Cardiac muscle cell (in vitro differentiated cells and primary cell): ENCODE measurements at regions not wholly inside any gene's neighbourhood (a gene's known extent, or its start where the extent isn't known, plus 50 kb on each side); places are given as distances from the start of the nearest gene placed in this dataset.

ENCODE experiments used
- DNase-seq, 2 donors: peaks; one replicate each; pipeline versions ENCODE4 v3.0.0 to v3.0.0-alpha.2; 2010 to 2017; ENCODE audit warnings: low read depth in 1 of 2, low spot score in 1 of 2
- H3K27ac ChIP-seq: fragments of 200-600 bp; sonication (generic); 2 replicates; pipeline ENCODE4 v1.5.1; 2016
- H3K27me3 ChIP-seq: fragments of 200-600 bp; sonication (generic); 2 replicates; pipeline ENCODE4 v1.6.0; 2016; ENCODE audit warnings: control low read depth
- H3K36me3 ChIP-seq: fragments of 200-600 bp; sonication (generic); 2 replicates; pipeline ENCODE4 v1.5.1; 2016; ENCODE audit warnings: control low read depth
- H3K4me1 ChIP-seq: fragments of 200-600 bp; sonication (generic); 2 replicates; pipeline ENCODE4 v1.8.1; 2017; ENCODE audit warnings: low read depth, mild to moderate bottlenecking, mixed run types
- H3K4me3 ChIP-seq: fragments of 200-600 bp; sonication (generic); 2 replicates; pipeline ENCODE4 v1.5.1; 2016; ENCODE audit warnings: mild to moderate bottlenecking
- H3K9me3 ChIP-seq: fragments of 200-600 bp; sonication (generic); 2 replicates; pipeline ENCODE4 v1.5.1; 2017; ENCODE audit warnings: low read depth, mild to moderate bottlenecking, control low read depth
- TF ChIP-seq, protein P1 (sequence below): IDR thresholded peaks from 2 replicates; pipeline ENCODE4 v1.5.1; 2012; ENCODE audit warnings: low read depth, mild to moderate bottlenecking, low read length

DNA sequence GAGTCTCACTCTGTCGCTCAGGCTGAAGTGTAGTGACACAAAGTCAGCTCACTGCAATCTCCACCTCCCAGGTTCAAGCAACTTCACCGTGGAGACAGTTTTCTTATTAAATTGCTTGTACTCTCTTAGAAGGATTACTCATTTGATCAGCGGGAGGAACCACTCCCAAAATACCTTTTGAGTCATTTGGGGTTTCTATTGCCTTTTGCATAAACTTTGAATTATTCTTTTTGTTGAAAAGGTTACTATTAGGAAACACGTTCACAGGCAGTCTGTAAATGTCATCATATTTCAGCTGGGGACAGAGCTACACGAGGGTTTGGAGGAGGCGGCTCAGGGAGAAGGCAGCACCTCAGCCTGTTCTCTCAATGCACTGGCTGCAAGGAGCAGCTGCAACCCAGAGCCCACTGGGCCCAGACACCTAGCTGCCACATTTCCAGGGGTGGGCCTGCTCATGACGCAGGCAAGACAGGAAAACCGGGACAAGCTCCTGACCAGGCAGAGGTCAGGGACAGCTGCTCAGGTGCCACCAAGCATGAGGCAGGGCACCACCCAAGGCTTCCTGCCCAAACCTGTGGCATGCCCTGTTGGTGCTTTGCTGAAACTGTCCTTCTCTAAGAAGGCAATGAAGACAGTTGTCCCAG lies 205.9 kb downstream of the BMP7 start:
- Histone ChIP-seq H3K36me3 (no peaks in the 10 kb centered on the region), H3K27ac (no peak overlapping the region), H3K9me3 (no peaks in the 10 kb centered on the region), H3K4me1 (no peaks in the 10 kb centered on the region), H3K27me3 (peaks cover 23% of the 10 kb centered on the region), H3K4me3 (no peak overlapping the region)
- TF ChIP-seq, protein P1, sequence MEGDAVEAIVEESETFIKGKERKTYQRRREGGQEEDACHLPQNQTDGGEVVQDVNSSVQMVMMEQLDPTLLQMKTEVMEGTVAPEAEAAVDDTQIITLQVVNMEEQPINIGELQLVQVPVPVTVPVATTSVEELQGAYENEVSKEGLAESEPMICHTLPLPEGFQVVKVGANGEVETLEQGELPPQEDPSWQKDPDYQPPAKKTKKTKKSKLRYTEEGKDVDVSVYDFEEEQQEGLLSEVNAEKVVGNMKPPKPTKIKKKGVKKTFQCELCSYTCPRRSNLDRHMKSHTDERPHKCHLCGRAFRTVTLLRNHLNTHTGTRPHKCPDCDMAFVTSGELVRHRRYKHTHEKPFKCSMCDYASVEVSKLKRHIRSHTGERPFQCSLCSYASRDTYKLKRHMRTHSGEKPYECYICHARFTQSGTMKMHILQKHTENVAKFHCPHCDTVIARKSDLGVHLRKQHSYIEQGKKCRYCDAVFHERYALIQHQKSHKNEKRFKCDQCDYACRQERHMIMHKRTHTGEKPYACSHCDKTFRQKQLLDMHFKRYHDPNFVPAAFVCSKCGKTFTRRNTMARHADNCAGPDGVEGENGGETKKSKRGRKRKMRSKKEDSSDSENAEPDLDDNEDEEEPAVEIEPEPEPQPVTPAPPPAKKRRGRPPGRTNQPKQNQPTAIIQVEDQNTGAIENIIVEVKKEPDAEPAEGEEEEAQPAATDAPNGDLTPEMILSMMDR = no peak
- no peak for DNase-seq

DNA sequence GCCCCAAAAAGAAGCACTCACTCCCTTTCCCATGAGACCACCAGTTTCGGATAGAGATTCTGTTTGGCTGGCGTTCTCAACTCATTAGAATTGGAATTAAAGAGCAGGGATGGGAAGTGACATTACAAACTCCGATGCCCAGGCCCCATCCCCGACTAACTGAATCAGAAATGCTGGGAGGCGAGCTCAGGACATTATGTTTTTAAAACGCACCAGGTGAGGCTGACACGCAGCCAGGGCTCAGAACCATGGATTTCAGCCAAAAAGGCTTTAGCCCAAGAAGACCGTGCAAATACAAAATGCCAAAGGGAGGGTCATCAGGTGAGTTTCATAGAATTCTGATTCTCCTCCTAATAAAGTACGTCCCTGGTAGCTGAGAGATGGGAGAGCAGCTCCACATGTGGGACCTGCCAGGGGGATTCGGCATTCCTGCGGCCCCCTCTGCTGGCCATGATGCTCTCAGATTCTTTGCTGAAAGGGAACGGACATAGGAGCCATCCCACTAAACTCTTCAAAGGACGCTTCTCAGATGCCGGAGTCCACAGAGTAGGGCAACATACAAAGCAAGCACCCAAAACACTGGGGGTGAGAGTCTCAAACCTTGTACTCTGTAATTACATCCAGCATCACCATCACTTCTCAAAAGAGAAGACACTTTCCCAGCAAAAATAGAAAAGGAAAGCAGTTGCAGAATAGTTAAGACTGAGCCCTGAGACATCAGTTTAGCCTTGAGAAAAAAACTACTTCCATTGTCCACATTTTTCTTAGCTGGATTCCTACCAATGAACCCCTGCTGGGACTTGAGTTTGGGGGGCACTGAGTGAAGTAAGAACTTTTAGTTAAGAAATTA lies 205.2 kb downstream of the BMP7 start:
- Histone ChIP-seq H3K36me3 (no peaks in the 10 kb centered on the region), H3K4me3 (no peak overlapping the region), H3K27me3 (peaks cover 23% of the 10 kb centered on the region), H3K27ac (no peak overlapping the region), H3K4me1 (no peaks in the 10 kb centered on the region), H3K9me3 (no peaks in the 10 kb centered on the region)
- DNase-seq = peak; percentile 16 to 53
- TF ChIP-seq, protein P1 = peak; percentile 37

DNA sequence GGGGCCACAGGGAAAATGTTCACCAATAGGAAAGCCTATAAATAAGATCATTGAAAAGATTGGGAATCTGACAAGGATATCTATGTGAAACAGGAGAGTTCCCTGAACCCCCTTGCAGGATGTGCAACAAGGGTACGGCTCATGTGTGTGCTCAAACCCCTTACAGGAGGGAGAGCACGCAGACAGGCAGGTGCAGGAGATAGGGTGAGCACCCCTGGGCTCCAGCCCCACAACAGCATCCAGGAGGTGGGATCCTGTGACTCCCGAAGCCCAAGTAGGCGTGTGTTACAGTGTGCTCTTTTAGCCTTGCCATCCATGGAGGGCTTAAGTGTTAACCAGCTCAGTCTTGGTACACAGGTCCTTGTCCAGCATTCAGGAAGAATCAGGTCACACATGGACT lies 204.2 kb downstream of the BMP7 start:
- H3K36me3 ChIP-seq = no peaks in the 10 kb centered on the region
- H3K27me3 ChIP-seq = peaks cover 23% of the 10 kb centered on the region
- H3K4me3 ChIP-seq = no peak overlapping the region
- H3K9me3 ChIP-seq = no peaks in the 10 kb centered on the region
- H3K4me1 ChIP-seq = no peaks in the 10 kb centered on the region
- TF ChIP-seq, protein P1 = no peak
- DNase-seq = no peak
- H3K27ac ChIP-seq = no peak overlapping the region

DNA sequence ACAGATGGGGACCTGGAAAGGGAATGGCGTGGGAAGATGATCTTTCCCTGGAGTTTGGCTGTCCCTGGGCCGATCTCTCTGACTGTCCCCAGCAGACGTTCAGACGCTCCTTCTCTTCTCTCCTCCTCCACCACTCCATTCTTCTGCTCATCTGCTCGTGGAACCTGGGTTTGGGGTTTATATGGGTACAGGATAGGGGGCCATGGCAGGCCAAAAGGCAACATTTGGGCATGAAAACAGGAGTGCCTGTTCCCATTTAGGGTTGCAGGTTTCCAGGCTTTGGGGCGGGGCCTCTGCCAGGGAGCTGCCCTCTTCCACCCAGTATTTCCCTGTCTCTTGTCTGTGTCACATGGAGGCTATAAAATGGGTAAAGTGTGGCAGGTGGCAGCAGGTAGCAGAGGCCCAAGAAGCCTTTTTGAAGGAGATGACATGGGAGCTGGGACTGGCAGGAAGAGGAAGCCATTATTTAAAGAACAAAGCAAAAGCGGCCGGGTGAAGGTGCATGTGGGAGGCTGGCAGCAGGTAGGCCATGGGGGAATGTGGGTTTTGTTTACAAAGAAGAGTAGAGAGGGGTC lies 203.7 kb downstream of the BMP7 start:
- Histone ChIP-seq H3K4me1 (no peaks in the 10 kb centered on the region), H3K27ac (no peak overlapping the region), H3K9me3 (no peaks in the 10 kb centered on the region), H3K36me3 (no peaks in the 10 kb centered on the region), H3K4me3 (no peak overlapping the region), H3K27me3 (peaks cover 23% of the 10 kb centered on the region)
- no peak for DNase-seq
- TF ChIP-seq, protein P1 = no peak

DNA sequence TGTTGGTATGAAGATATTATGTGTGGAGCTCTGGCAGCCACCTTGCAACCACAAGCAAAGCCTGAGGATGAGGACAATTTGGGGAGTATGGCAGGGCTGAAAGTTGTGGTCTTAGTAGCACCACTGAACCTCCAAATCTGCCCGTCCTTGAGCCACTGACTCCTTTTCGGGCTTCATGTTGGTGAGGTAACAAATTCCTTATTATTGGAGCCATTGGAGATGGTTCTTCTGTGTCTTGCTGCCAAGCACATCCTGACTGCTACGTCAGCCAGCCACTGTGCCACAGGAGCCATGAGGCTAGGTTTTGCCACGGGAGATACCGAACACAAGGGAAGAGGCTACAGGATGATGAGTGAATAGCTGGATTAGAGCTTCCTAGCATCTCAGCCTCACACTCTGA lies 201.6 kb downstream of the BMP7 start:
- Histone ChIP-seq H3K27me3 (peaks cover 21% of the 10 kb centered on the region), H3K4me1 (no peaks in the 10 kb centered on the region), H3K9me3 (no peaks in the 10 kb centered on the region), H3K36me3 (no peaks in the 10 kb centered on the region), H3K4me3 (no peak overlapping the region), H3K27ac (no peak overlapping the region)
- no peak for DNase-seq
- TF ChIP-seq, protein P1 = no peak
